PC-3 (cell line): ENCODE measurements at regions not wholly inside any gene's neighbourhood (a gene's known extent, or its start where the extent isn't known, plus 50 kb on each side); places are given as distances from the start of the nearest gene placed in this dataset.

Experiments used
- ATAC-seq: fragments of 200-7000 bp; cut with Tn5 transposase; 2 replicates; pipeline ENCODE4 v1.9.1; 2020; ENCODE audit warnings: mild to moderate bottlenecking, moderate library complexity
- BruUV-seq: library from RNA; stranded (reverse); fragments of 400-500 nt; replicated peaks from 2 replicates; lab custom pipeline; 2021; lab: Mats Ljungman, UMichigan
- CTCF ChIA-PET: fragments of 300-600 bp; sonication (Branson Sonifier 250); formaldehyde crosslinking; loops from one replicate; lab custom pipeline; 2022; ENCODE audit warnings: antibody characterized with exemption; lab: Charles Lee
- POLR2A ChIA-PET: fragments of 300-600 bp; sonication (Branson Sonifier 250); formaldehyde crosslinking; loops from one replicate; lab custom pipeline; 2022; ENCODE audit warnings: antibody characterized with exemption; ENCODE audit not compliant: unreplicated experiment; lab: Charles Lee
- DNase-seq: peaks from one replicate; pipeline ENCODE4 v3.0.0-alpha.2; 2015
- H2AFZ ChIP-seq: fragments of 300-600 bp; sonication (generic); 2 replicates; pipeline ENCODE4 v1.6.0; 2016; ENCODE audit warnings: antibody characterized with exemption, low read length
- H3F3A ChIP-seq: fragments of 300-600 bp; sonication (generic); one replicate; pipeline ENCODE4 v1.6.0; 2017; ENCODE audit warnings: antibody characterized with exemption, low read length, control low read depth, mild to moderate bottlenecking; ENCODE audit not compliant: unreplicated experiment
- H3K27ac ChIP-seq: fragments of 300-600 bp; sonication (generic); 2 replicates; pipeline ENCODE4 v1.5.1; 2016; ENCODE audit warnings: mild to moderate bottlenecking, low read length
- H3K27me3 ChIP-seq: fragments of 300-600 bp; sonication (generic); 2 replicates; pipeline ENCODE4 v1.6.1; 2016; ENCODE audit warnings: low read length, mixed read lengths
- H3K36me3 ChIP-seq: fragments of 300-600 bp; sonication (generic); 2 replicates; pipeline ENCODE4 v1.6.1; 2016; ENCODE audit warnings: low read depth, mixed run types, low read length, mixed read lengths
- H3K4me1 ChIP-seq: fragments of 300-600 bp; sonication (generic); 2 replicates; pipeline ENCODE4 v1.5.1; 2016; ENCODE audit warnings: low read length; ENCODE audit not compliant: insufficient read depth
- H3K4me2 ChIP-seq: fragments of 300-600 bp; sonication (generic); 2 replicates; pipeline ENCODE4 v1.6.0; 2016; ENCODE audit warnings: low read length
- H3K4me3 ChIP-seq: fragments of 300-600 bp; sonication (generic); 2 replicates; pipeline ENCODE4 v1.5.1; 2016; ENCODE audit warnings: mild to moderate bottlenecking, low read length, mixed read lengths
- H3K79me2 ChIP-seq: fragments of 300-600 bp; sonication (generic); 2 replicates; pipeline ENCODE4 v1.6.1; 2017; ENCODE audit warnings: low read length, mixed read lengths
- H3K9ac ChIP-seq: fragments of 300-600 bp; sonication (generic); 2 replicates; pipeline ENCODE4 v1.6.0; 2016; ENCODE audit warnings: mild to moderate bottlenecking, low read length
- H3K9me2 ChIP-seq: fragments of 300-600 bp; sonication (generic); replicated peaks from 2 replicates; pipeline ENCODE4 v1.6.1; 2016; ENCODE audit warnings: mixed run types, low read length, mixed read lengths
- H3K9me3 ChIP-seq: fragments of 300-600 bp; sonication (generic); 2 replicates; pipeline ENCODE4 v1.6.1; 2016; ENCODE audit warnings: low read length, mixed read lengths
- H4K20me1 ChIP-seq: fragments of 300-600 bp; sonication (generic); 2 replicates; pipeline ENCODE4 v1.6.1; 2016; ENCODE audit warnings: low read length, mixed read lengths
- CTCF ChIP-seq: fragments of 300-600 bp; sonication (generic); conservative IDR thresholded peaks from 2 replicates; pipeline ENCODE4 v1.5.1; 2017; ENCODE audit warnings: antibody characterized with exemption, low read depth, mild to moderate bottlenecking, low read length
- EZH2 ChIP-seq: fragments of 300-600 bp; sonication (generic); IDR thresholded peaks from one replicate; pipeline ENCODE4 v1.6.1; 2017; ENCODE audit warnings: antibody characterized with exemption, mild to moderate bottlenecking, low read length; ENCODE audit not compliant: unreplicated experiment
- EZH2phosphoT487 ChIP-seq: fragments of 300-600 bp; sonication (generic); IDR thresholded peaks from 2 replicates; pipeline ENCODE4 v1.6.1; 2018; ENCODE audit warnings: mild to moderate bottlenecking, antibody characterized with exemption, low read length, borderline replicate concordance
- intact Hi-C: fragments of 100-400 bp; cut with micrococcal nuclease; formaldehyde crosslinking; loops from 2 replicates; pipeline ENCODE4 v1.9.0; 2023

DNA sequence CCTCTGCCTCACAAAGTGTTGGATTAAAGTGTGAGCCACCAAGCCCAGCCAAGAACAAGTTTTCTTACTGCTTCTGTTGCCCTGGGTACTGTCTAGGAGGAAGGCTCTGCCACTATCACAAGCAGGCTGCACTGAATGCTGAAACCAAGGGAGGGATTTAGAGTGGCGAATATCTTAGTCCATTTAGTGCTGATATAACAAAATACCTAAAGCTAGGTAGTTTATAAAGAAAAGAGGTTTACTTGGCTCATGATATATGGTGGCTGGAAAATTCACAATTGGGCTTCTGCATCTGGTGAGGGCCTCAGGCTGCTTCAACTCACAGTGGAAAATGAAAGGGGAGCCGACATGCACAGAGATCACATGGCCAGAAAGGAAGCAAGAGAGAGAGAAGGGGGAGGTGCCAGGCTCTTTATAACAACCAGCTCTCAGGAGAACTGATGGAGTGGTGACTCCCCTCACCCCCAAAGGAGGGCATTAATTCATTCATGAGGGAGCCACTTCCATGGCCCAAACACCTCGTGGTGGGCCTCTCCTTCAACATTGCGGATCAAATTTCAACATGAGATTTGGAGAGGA is 146.0 kb upstream of the SERPINE2 start:
- CTCF ChIA-PET: no interaction called here
- Histone ChIP-seq H3K4me2 (no peak overlapping the region), H3K9ac (no peak overlapping the region), H3K9me3 (no peaks in the 10 kb centered on the region), H2AFZ (no peak overlapping the region), H3K36me3 (no peaks in the 10 kb centered on the region), H3K4me3 (no peak overlapping the region), H3K27me3 (no peaks in the 10 kb centered on the region), H3K79me2 (no peaks in the 10 kb centered on the region), H3K4me1 (peaks cover 11% of the 10 kb centered on the region), H4K20me1 (no peaks in the 10 kb centered on the region), H3F3A (no peaks in the 10 kb centered on the region), H3K27ac (no peak overlapping the region), H3K9me2 (no peaks in the 10 kb centered on the region)
- BruUV-seq: no TSS peak
- ATAC-seq (no peak), DNase-seq (no peak)
- POLR2A ChIA-PET: no interaction called here
- TF ChIP-seq EZH2phosphoT487 (no peak), EZH2 (no peak), CTCF (no peak)
- intact Hi-C loops: no loop called here

GRCh38 chr2:224183086-224183485 is 144.0 kb upstream of the SERPINE2 start:
- ATAC-seq (no peak), DNase-seq (no peak)
- Histone ChIP-seq H3K4me2 (no peak overlapping the region), H3K79me2 (no peaks in the 10 kb centered on the region), H3K9ac (no peak overlapping the region), H3K9me3 (no peaks in the 10 kb centered on the region), H2AFZ (no peak overlapping the region), H3K4me1 (peaks cover 11% of the 10 kb centered on the region), H3F3A (no peaks in the 10 kb centered on the region), H3K9me2 (no peaks in the 10 kb centered on the region), H3K27ac (no peak overlapping the region), H3K4me3 (no peak overlapping the region), H3K36me3 (no peaks in the 10 kb centered on the region), H4K20me1 (no peaks in the 10 kb centered on the region), H3K27me3 (no peaks in the 10 kb centered on the region)
- TF ChIP-seq CTCF (no peak), EZH2 (no peak), EZH2phosphoT487 (no peak)
- POLR2A ChIA-PET: no interaction called here
- CTCF ChIA-PET: no interaction called here
- intact Hi-C loops: loop anchor here (5.0 kb wide), 1 partner anchor 34 kb away; no protein-coding TSS in a partner anchor
- no TSS peak for BruUV-seq

DNA sequence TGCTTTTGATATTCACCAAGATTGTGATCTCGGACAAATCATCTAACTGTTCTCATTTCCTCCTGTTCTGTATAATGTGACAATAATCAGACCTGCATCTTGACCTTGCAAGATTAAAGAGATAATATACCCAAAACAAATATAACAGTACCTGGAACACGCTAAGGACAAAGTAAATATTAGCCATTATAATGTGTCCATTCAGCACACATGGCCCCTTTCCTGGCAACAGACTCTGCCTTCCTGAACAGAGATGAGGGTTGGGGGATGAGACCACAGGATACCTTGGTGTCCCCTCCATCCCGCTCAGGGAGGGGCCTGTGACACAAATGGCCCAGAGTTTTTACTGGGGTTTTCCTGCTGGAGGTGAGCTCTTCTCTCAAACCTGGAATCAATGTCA is 143.4 kb upstream of the SERPINE2 start:
- intact Hi-C loops: loop anchor here (5.0 kb wide), 1 partner anchor 35 kb away; no protein-coding TSS in a partner anchor
- H3K4me1 ChIP-seq: peaks cover 11% of the 10 kb centered on the region
- TF ChIP-seq CTCF: no peak
- TF ChIP-seq EZH2phosphoT487: no peak
- TF ChIP-seq EZH2: no peak
- H3K9me3 ChIP-seq: no peaks in the 10 kb centered on the region
- H2AFZ ChIP-seq: no peak overlapping the region
- H3K36me3 ChIP-seq: no peaks in the 10 kb centered on the region
- no peaks in the 10 kb centered on the region for H3K9me2 ChIP-seq
- no peaks in the 10 kb centered on the region for H3F3A ChIP-seq
- DNase-seq (no peak), ATAC-seq (no peak)
- no peaks in the 10 kb centered on the region for H3K27me3 ChIP-seq
- ChIA-PET CTCF (no interaction called here), POLR2A (no interaction called here)
- H3K79me2 ChIP-seq: no peaks in the 10 kb centered on the region
- no peak overlapping the region for H3K4me3 ChIP-seq
- H4K20me1 ChIP-seq: no peaks in the 10 kb centered on the region
- H3K27ac ChIP-seq: no peak overlapping the region
- no peak overlapping the region for H3K4me2 ChIP-seq
- no TSS peak for BruUV-seq
- H3K9ac ChIP-seq: no peak overlapping the region
